H9 (cell line): ENCODE measurements at regions not wholly inside any gene's neighbourhood (a gene's known extent, or its start where the extent isn't known, plus 50 kb on each side); places are given as distances from the start of the nearest gene placed in this dataset.

Source experiments
- DNase-seq: peaks from one replicate; pipeline ENCODE4 v3.0.0-alpha.2; 2017
- H2AFZ ChIP-seq: one replicate; pipeline ENCODE4 v1.6.1; 2013; ENCODE audit warnings: mild to moderate bottlenecking, low read length, control low read depth, moderate library complexity
- H2AK5ac ChIP-seq: 2 replicates; pipeline ENCODE4 v1.6.1; 2013; ENCODE audit warnings: low read length, control low read depth, mixed read lengths; ENCODE audit not compliant: insufficient read length
- H2BK120ac ChIP-seq: one replicate; pipeline ENCODE4 v1.6.1; 2013; ENCODE audit warnings: low read depth, mild to moderate bottlenecking, low read length, control low read depth, inconsistent platforms; ENCODE audit not compliant: poor library complexity, severe bottlenecking
- H2BK12ac ChIP-seq: 2 replicates; pipeline ENCODE4 v1.6.1; 2013; ENCODE audit warnings: low read length, control low read depth, mixed read lengths, low read depth; ENCODE audit not compliant: insufficient read length
- H2BK15ac ChIP-seq: 2 replicates; pipeline ENCODE4 v1.6.1; 2013; ENCODE audit warnings: low read depth, low read length, control low read depth
- H2BK20ac ChIP-seq: one replicate; pipeline ENCODE4 v1.6.1; 2013; ENCODE audit warnings: low read depth, mild to moderate bottlenecking, low read length, control low read depth, inconsistent platforms; ENCODE audit not compliant: poor library complexity, severe bottlenecking
- H2BK5ac ChIP-seq: 2 replicates; pipeline ENCODE4 v1.6.1; 2013; ENCODE audit warnings: low read length, control low read depth, mixed read lengths; ENCODE audit not compliant: insufficient read length
- H3K14ac ChIP-seq: 2 replicates; pipeline ENCODE4 v1.6.1; 2013; ENCODE audit warnings: low read length, control low read depth; ENCODE audit not compliant: insufficient read depth
- H3K18ac ChIP-seq: 2 replicates; pipeline ENCODE4 v1.6.1; 2013; ENCODE audit warnings: low read depth, mild to moderate bottlenecking, mixed read lengths, low read length, control low read depth; ENCODE audit not compliant: insufficient read length
- H3K23ac ChIP-seq: 2 replicates; pipeline ENCODE4 v1.6.1; 2013; ENCODE audit warnings: low read length, control low read depth, mixed read lengths, low read depth; ENCODE audit not compliant: insufficient read length
- H3K23me2 ChIP-seq: 2 replicates; pipeline ENCODE4 v1.6.1; 2013; ENCODE audit warnings: low read depth, mild to moderate bottlenecking, mixed read lengths, low read length, control low read depth; ENCODE audit not compliant: insufficient read length, poor library complexity, severe bottlenecking
- H3K27ac ChIP-seq: 2 replicates; pipeline ENCODE4 v1.5.1; 2013; ENCODE audit warnings: low read length, control low read depth, mixed read lengths, low read depth; ENCODE audit not compliant: insufficient read length
- H3K27me3 ChIP-seq: 2 replicates; pipeline ENCODE4 v1.6.1; 2013; ENCODE audit warnings: low read length, control low read depth, inconsistent platforms; ENCODE audit not compliant: insufficient read depth
- H3K4ac ChIP-seq: 2 replicates; pipeline ENCODE4 v1.6.1; 2013; ENCODE audit warnings: low read depth, mild to moderate bottlenecking, control low read depth, inconsistent platforms, low read length, moderate library complexity
- H3K4me1 ChIP-seq: 2 replicates; pipeline ENCODE4 v1.6.1; 2013; ENCODE audit warnings: low read length, control low read depth, inconsistent platforms; ENCODE audit not compliant: insufficient read depth
- H3K4me2 ChIP-seq: 2 replicates; pipeline ENCODE4 v1.6.1; 2013; ENCODE audit warnings: low read length, control low read depth, mixed read lengths; ENCODE audit not compliant: insufficient read length, insufficient read depth
- H3K56ac ChIP-seq: 2 replicates; pipeline ENCODE4 v1.6.1; 2013; ENCODE audit warnings: low read depth, mild to moderate bottlenecking, mixed read lengths, low read length, control low read depth; ENCODE audit not compliant: insufficient read length
- H3K79me1 ChIP-seq: 2 replicates; pipeline ENCODE4 v1.6.1; 2013; ENCODE audit warnings: low read depth, mild to moderate bottlenecking, moderate library complexity, low read length, control low read depth, inconsistent platforms; ENCODE audit not compliant: insufficient read depth, poor library complexity, severe bottlenecking
- H3K79me2 ChIP-seq: 2 replicates; pipeline ENCODE4 v1.6.1; 2013; ENCODE audit warnings: low read length, control low read depth, inconsistent platforms; ENCODE audit not compliant: insufficient read depth
- H3K9ac ChIP-seq: 2 replicates; pipeline ENCODE4 v1.6.1; 2013; ENCODE audit warnings: low read length, control low read depth, mixed read lengths; ENCODE audit not compliant: insufficient read length; ENCODE audit errors: extremely low read depth
- H3K9me3 ChIP-seq: one replicate; pipeline ENCODE4 v1.6.1; 2013; ENCODE audit warnings: low read depth, low read length, inconsistent platforms; ENCODE audit not compliant: control insufficient read depth
- H3T11ph ChIP-seq: one replicate; pipeline ENCODE4 v1.6.1; 2013; ENCODE audit warnings: mild to moderate bottlenecking, low read length, control low read depth, inconsistent platforms
- H4K20me1 ChIP-seq: one replicate; pipeline ENCODE4 v1.6.1; 2013; ENCODE audit not compliant: control insufficient read depth, insufficient read length, insufficient read depth
- H4K5ac ChIP-seq: 2 replicates; pipeline ENCODE4 v1.6.1; 2013; ENCODE audit warnings: low read depth, mild to moderate bottlenecking, mixed read lengths, low read length, control low read depth; ENCODE audit not compliant: insufficient read length
- H4K8ac ChIP-seq: replicated peaks from 2 replicates; pipeline ENCODE4 v1.6.1; 2013; ENCODE audit warnings: low read length, control low read depth, mixed read lengths, low read depth; ENCODE audit not compliant: insufficient read length
- H4K91ac ChIP-seq: 2 replicates; pipeline ENCODE4 v1.6.1; 2013; ENCODE audit warnings: low read depth, mild to moderate bottlenecking, moderate library complexity, mixed read lengths, low read length, control low read depth; ENCODE audit not compliant: insufficient read length
- H3K27ac Mint-ChIP-seq, 3 experiments: 2 replicates in 2 of 3; 3 replicates in 1 of 3; pipeline ENCODE4 v1.8.0; 2020 to 2021; ENCODE audit warnings: mixed read lengths in 3 of 3, mild to moderate bottlenecking in 1 of 3, moderate library complexity in 1 of 3
- H3K27me3 Mint-ChIP-seq: 2 replicates; pipeline ENCODE4 v1.8.0; 2021; ENCODE audit warnings: low read depth, mild to moderate bottlenecking, moderate library complexity, mixed read lengths
- H3K36me3 Mint-ChIP-seq, 3 experiments: 2 replicates in 2 of 3; 3 replicates in 1 of 3; pipeline ENCODE4 v1.8.0; 2020 to 2021; ENCODE audit warnings: low read depth in 3 of 3, mixed read lengths in 3 of 3; ENCODE audit not compliant: insufficient read depth in 1 of 3
- H3K4me1 Mint-ChIP-seq, 2 experiments: 2 replicates each; pipeline ENCODE4 v1.8.0; 2020; ENCODE audit warnings: mixed read lengths in 2 of 2
- H3K4me3 Mint-ChIP-seq, 2 experiments: 2 replicates in 1 of 2; 3 replicates in 1 of 2; pipeline ENCODE4 v1.8.0; 2020 to 2021; ENCODE audit warnings: mild to moderate bottlenecking in 2 of 2, mixed read lengths in 2 of 2, moderate library complexity in 1 of 2
- H3K9me3 Mint-ChIP-seq, 2 experiments: 2 replicates in 1 of 2; 3 replicates in 1 of 2; pipeline ENCODE4 v1.8.0; 2020; ENCODE audit warnings: mild to moderate bottlenecking in 2 of 2, mixed read lengths in 2 of 2, moderate library complexity in 1 of 2
- TF ChIP-seq, protein P1 (sequence below): fragments of 200-600 bp; sonication (generic); conservative IDR thresholded peaks from 3 replicates; pipeline ENCODE4 v1.8.0; 2021; ENCODE audit warnings: antibody characterized with exemption, mild to moderate bottlenecking

DNA sequence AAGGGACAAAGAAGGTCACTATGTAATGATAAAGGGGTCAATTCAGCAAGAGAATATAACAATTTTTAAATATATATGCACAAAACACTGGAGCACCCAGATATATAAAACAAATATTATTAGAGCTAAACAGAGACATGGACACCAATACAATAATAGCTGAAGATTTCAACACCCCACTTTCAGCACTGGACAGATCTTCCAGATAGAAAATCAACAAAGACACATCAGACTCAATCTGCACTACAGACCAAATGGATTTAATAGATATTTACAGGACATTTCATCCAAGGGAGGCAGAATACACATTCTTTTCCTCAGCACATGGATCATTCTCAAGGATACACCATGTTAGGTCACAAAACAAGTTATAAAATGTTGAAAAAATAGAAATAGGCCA is 111.4 kb downstream of the SOX3 start:
- no peak overlapping the region for H3K18ac ChIP-seq
- no peak overlapping the region for H3K9ac ChIP-seq
- H2AFZ ChIP-seq = no peak overlapping the region
- no peak overlapping the region for H2BK20ac ChIP-seq
- no peak overlapping the region for H3K4me3 Mint-ChIP-seq
- TF ChIP-seq, protein P1, sequence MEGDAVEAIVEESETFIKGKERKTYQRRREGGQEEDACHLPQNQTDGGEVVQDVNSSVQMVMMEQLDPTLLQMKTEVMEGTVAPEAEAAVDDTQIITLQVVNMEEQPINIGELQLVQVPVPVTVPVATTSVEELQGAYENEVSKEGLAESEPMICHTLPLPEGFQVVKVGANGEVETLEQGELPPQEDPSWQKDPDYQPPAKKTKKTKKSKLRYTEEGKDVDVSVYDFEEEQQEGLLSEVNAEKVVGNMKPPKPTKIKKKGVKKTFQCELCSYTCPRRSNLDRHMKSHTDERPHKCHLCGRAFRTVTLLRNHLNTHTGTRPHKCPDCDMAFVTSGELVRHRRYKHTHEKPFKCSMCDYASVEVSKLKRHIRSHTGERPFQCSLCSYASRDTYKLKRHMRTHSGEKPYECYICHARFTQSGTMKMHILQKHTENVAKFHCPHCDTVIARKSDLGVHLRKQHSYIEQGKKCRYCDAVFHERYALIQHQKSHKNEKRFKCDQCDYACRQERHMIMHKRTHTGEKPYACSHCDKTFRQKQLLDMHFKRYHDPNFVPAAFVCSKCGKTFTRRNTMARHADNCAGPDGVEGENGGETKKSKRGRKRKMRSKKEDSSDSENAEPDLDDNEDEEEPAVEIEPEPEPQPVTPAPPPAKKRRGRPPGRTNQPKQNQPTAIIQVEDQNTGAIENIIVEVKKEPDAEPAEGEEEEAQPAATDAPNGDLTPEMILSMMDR = no peak
- no peaks in the 10 kb centered on the region for H3K36me3 Mint-ChIP-seq
- H3K4me2 ChIP-seq = no peak overlapping the region
- no peaks in the 10 kb centered on the region for H3K23me2 ChIP-seq
- no peaks in the 10 kb centered on the region for H3K79me2 ChIP-seq
- no peaks in the 10 kb centered on the region for H3K79me1 ChIP-seq
- no peak overlapping the region for H3K14ac ChIP-seq
- peaks cover 19% of the 10 kb centered on the region in 2 experiments for H3K4me1 Mint-ChIP-seq
- no peak overlapping the region for H4K91ac ChIP-seq
- DNase-seq = no peak
- H3K4ac ChIP-seq = no peak overlapping the region
- no peaks in the 10 kb centered on the region for H4K20me1 ChIP-seq
- no peak overlapping the region for H4K5ac ChIP-seq
- no peaks in the 10 kb centered on the region for H3K27me3 ChIP-seq
- no peak overlapping the region for H3K27ac ChIP-seq
- H3K27me3 Mint-ChIP-seq = no peaks in the 10 kb centered on the region
- no peak overlapping the region for H3K56ac ChIP-seq
- no peak overlapping the region for H3T11ph ChIP-seq
- no peak overlapping the region for H4K8ac ChIP-seq
- H2BK5ac ChIP-seq = no peak overlapping the region
- H2BK15ac ChIP-seq = no peak overlapping the region
- H3K9me3 ChIP-seq = no peaks in the 10 kb centered on the region
- H3K9me3 Mint-ChIP-seq = no peaks in the 10 kb centered on the region; a peak in 1 of 5 replicates
- no peak overlapping the region for H2AK5ac ChIP-seq
- H2BK120ac ChIP-seq = no peak overlapping the region
- H3K4me1 ChIP-seq = peaks cover 4% of the 10 kb centered on the region; the same call in 1 of the 2 replicates
- no peak overlapping the region for H2BK12ac ChIP-seq
- H3K23ac ChIP-seq = no peak overlapping the region
- H3K27ac Mint-ChIP-seq = no peak overlapping the region
